Activated CD4-positive, alpha-beta T cell treated with anti-CD3 and anti-CD28 coated beads, Interleukin-2, amount 10 ng/mL, durations not matched to agents 24 days and 14 days (primary cell): ENCODE measurements at regions not wholly inside any gene's neighbourhood (a gene's known extent, or its start where the extent isn't known, plus 50 kb on each side); places are given as distances from the start of the nearest gene placed in this dataset.

Experiments used
- DNase-seq: peaks from one replicate; pipeline ENCODE4 v3.0.0; 2022
- H3K27ac Mint-ChIP-seq: one replicate; pipeline ENCODE4 v1.8.0; 2022; ENCODE audit warnings: mild to moderate bottlenecking, mixed read lengths
- H3K27me3 Mint-ChIP-seq: one replicate; pipeline ENCODE4 v1.8.0; 2022; ENCODE audit warnings: mixed read lengths
- H3K36me3 Mint-ChIP-seq: one replicate; pipeline ENCODE4 v1.8.0; 2022; ENCODE audit warnings: low read depth, mild to moderate bottlenecking, mixed read lengths
- H3K4me1 Mint-ChIP-seq: one replicate; pipeline ENCODE4 v1.8.0; 2021; ENCODE audit warnings: mixed read lengths
- H3K4me3 Mint-ChIP-seq: one replicate; pipeline ENCODE4 v1.8.0; 2022; ENCODE audit warnings: mild to moderate bottlenecking, moderate library complexity, mixed read lengths
- H3K9me3 Mint-ChIP-seq: one replicate; pipeline ENCODE4 v1.8.0; 2021; ENCODE audit warnings: mixed read lengths
- intact Hi-C: fragments of 100-400 bp; cut with micrococcal nuclease; formaldehyde crosslinking; loops from one replicate; pipeline ENCODE4 v1.15.1; 2023

DNA sequence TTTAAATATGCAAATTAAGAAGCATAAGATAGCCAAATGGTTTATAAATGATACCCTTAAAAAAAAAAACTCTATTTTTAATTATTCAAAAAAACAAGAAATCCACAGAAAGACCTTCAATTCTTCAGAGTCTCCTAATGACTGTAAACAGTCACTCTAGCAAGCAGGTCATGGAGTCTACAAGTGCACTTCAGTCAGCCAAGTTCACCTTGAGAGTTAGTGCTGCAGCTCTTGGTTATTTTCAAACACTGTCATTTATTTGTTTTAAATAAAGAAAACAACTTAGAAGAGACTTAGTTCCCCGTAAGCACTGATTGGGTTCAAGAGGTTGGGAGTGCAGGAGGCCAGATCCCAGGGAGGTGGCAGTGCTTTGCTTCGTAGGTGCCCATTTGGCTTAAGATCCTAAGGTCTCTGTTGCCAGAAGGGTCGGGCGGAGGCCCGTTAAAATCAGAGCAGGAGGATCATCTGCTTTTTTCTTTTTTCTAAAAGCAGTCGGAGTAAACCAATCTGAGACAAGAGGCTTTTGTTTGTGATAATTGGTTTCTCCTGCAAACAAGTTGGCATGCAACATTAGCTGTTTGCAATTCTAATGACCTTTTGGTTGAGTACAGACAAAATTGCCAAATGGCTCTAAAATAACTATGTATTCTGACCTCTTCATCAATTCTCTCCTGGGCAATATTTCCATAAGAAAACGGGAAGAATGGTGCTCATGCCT is 86.4 kb upstream of the ELMO1 start:
- Mint-ChIP-seq H3K27me3 (peaks cover 17% of the 10 kb centered on the region), H3K4me1 (no peaks in the 10 kb centered on the region)

DNA sequence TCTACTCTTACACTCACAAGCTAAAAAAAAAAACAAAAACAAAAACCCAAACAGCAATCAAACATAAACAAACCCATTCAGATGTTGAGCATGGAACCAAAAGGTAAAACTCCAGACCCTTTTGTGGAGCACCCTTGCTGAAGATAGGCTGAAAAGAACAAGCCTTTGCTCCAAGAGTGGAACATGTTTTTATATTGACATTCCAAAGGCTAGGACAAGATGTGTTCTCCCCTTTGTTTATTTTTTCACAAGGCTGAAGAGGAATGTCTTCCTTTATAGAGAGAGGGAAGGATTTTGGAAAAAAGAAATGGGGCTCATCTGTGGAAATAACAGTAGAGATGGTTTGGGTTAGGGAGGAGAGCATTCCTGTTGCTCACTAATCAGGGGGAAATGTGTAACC is 87.2 kb upstream of the ELMO1 start:
- intact Hi-C loops, result no loop called here
- Mint-ChIP-seq H3K4me3 (no peak overlapping the region), H3K27ac (no peak overlapping the region), H3K4me1 (no peaks in the 10 kb centered on the region), H3K27me3 (peaks cover 17% of the 10 kb centered on the region), H3K36me3 (no peaks in the 10 kb centered on the region), H3K9me3 (peaks cover 12% of the 10 kb centered on the region)
- no peak for DNase-seq

More for the DNA sequence above, 86.4 kb upstream of the ELMO1 start:
- intact Hi-C loops, result no loop called here
- Mint-ChIP-seq H3K36me3 (no peaks in the 10 kb centered on the region), H3K4me3 (no peak overlapping the region), H3K27ac (no peak overlapping the region), H3K9me3 (peaks cover 12% of the 10 kb centered on the region)
- no peak for DNase-seq

DNA sequence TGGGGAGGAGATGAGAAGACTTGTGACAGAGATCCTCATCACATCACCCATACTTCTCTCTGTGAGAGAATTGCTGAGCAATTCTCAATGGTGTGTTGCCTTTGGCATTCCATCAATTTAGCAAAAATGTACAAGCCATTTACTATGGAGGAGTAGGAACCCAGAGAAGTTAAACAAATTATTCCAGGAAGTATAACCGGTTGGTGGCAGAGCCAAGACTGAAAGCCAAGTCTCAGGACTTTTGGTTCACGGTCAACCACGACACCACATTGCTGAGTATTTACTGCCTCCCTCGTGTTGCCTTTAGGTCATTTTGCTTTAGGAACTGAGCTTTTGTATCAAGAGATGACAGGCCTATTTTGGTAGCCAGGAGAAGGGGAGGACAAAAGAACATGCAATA is 88.0 kb upstream of the ELMO1 start:
- H3K9me3 Mint-ChIP-seq, result peaks cover 12% of the 10 kb centered on the region
- H3K4me3 Mint-ChIP-seq, result no peak overlapping the region
- H3K27ac Mint-ChIP-seq, result no peak overlapping the region
- no peak for DNase-seq
- H3K27me3 Mint-ChIP-seq, result peaks cover 15% of the 10 kb centered on the region
- intact Hi-C loops, result no loop called here
- no peaks in the 10 kb centered on the region for H3K4me1 Mint-ChIP-seq
- H3K36me3 Mint-ChIP-seq, result no peaks in the 10 kb centered on the region

DNA sequence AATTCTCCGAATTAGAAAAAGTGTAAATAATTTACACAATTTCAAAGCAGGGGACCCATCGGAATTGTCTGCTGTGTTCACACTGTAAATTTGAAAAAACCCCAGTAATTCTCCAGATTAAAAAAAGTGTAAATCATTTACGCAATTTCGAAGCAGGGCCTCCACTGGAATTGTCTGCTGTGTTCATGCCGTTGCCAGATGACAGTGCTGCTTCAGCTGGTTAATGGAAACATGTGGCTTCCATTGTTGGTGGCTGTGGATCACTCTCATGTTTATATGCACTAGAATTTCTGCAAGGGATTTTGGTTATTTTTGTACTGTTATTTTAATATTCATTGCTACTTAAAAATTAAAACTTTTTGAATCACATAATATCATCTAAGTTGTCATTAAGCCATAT is 88.8 kb upstream of the ELMO1 start:
- Mint-ChIP-seq H3K4me3 (no peak overlapping the region), H3K9me3 (peaks cover 12% of the 10 kb centered on the region), H3K36me3 (no peaks in the 10 kb centered on the region), H3K27ac (no peak overlapping the region), H3K4me1 (no peaks in the 10 kb centered on the region), H3K27me3 (peaks cover 14% of the 10 kb centered on the region)
- DNase-seq, result no peak
- intact Hi-C loops, result no loop called here

DNA sequence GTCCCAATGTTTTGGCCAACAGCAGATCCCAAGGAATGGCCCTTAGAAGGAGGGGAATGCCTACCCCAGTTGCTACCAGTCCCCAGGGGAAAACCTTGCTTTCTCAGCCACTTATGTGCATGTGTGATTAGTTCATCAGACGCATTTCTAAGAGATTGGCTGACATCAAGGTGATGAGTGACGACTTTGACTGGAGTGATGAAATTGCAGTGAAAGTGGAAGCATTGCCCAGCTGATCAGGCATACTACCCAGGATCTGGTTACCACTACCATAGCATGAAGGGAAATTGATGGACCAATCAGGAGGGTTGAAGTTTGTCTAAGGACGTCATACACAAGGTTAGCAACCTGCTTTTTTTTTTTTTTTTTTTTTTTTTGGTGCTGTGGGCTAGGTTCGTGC is 90.3 kb upstream of the ELMO1 start:
- peaks cover 8% of the 10 kb centered on the region for H3K27me3 Mint-ChIP-seq
- peaks cover 7% of the 10 kb centered on the region for H3K9me3 Mint-ChIP-seq

DNA sequence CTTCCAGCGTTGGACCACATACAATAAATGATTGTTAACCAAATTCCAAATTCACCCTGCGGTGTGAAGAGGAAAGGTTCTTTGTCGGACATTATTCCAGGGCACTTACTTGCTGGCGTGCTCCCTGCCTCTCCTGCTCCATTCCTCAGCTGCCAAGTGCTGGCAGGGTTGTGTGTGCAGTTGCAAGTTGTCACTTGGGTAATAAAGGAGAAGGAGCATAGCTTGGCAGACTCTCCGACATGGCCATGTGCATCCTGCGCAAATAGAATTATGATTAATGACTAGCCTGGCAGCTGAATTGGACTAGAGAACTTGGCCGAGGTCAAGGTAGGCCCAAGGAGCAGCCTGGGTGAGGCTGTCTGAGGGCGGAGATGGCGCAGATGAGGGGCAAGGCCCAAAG is 92.3 kb upstream of the ELMO1 start:
- no peaks in the 10 kb centered on the region for H3K36me3 Mint-ChIP-seq
- DNase-seq, result no peak
- H3K27me3 Mint-ChIP-seq, result peaks cover 11% of the 10 kb centered on the region
- no peak overlapping the region for H3K27ac Mint-ChIP-seq
- intact Hi-C loops, result loop anchor here (10.0 kb wide), 1 partner anchor 294 kb away; no protein-coding TSS in a partner anchor
- no peaks in the 10 kb centered on the region for H3K4me1 Mint-ChIP-seq
- peaks cover under 1% of the 10 kb centered on the region for H3K9me3 Mint-ChIP-seq
- no peak overlapping the region for H3K4me3 Mint-ChIP-seq

More for the DNA sequence above, 90.3 kb upstream of the ELMO1 start:
- Mint-ChIP-seq H3K4me1 (no peaks in the 10 kb centered on the region), H3K27ac (no peak overlapping the region), H3K4me3 (no peak overlapping the region), H3K36me3 (no peaks in the 10 kb centered on the region)
- no peak for DNase-seq
- intact Hi-C loops, result no loop called here

DNA sequence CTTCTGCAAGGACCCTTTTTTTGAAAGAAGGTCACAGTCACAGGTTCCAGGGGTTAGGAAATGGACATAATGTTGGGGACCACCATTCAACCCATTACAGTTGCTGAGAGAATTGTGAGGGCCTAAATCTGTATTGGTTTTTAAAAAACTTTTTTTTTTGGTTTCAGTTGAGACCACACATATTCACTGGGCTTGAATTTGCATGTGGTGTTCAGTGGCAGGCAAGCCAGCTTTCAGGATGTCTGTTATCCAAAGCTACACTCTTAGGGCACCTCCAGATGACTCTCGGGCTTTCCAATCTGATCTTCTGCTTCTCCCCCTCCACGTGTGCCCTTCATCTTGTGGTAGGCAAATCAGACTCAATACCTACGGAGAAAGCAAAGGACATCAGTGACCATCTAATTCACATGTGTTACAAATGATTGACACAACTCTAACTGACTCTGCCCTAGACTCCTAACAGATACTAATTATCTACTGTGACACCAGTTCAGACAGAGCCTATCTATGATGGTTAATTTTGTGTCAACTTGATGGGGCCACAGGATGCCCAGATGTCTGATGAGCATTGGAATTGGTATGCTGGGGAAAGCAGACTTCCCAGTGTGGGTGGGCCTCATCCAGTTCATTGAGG is 93.3 kb upstream of the ELMO1 start:
- Mint-ChIP-seq H3K36me3 (no peaks in the 10 kb centered on the region), H3K27ac (no peak overlapping the region), H3K9me3 (no peaks in the 10 kb centered on the region), H3K4me1 (no peaks in the 10 kb centered on the region), H3K4me3 (no peak overlapping the region), H3K27me3 (peaks cover 9% of the 10 kb centered on the region)
- no peak for DNase-seq
- intact Hi-C loops, result loop anchor here (10.0 kb wide), 1 partner anchor 293 kb away; no protein-coding TSS in a partner anchor

DNA sequence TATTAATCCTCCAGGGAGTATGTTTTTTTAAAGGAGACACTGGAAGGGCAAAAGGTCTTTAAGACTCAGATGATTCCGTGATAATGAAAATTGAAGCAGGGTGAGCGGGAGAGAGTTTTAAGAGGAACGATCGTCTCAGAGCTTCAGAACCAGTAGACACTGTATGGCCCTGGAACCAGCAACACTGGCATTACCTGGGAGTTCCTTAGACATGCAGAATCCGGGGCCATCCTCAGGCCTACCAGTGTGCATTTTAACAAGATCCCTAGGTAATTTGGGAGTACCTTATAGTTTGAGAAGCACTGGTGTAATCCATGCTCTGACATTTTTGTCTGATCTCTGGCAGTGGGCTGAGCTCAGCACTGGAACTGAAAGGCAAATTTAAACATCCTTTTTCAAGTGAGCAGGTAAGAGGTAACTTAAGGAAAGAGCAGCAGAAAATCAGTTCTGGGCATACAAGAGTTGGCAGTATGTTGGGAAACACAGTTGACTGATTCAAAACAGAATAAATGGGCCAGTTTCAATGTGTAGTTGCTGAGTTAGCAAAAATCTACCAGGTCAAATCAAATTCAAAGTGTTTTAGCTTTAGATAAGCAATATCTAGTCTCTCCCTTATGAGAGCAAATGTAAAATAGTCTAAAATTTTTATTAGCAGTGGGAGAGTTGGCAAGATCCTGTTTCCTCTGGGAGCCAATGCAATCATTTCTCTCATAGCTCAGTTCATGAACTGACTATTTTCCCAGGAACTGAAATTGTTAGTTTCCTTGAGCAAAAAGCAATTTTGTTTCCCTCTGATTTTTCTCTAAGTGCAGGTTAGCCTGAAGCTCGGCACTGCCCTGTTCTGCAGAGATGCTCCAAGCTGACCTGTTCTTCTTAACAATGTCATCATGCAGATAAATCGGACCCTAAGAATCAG is 97.2 kb upstream of the ELMO1 start:
- intact Hi-C loops, result loop anchor here (10.0 kb wide), 1 partner anchor 289 kb away; no protein-coding TSS in a partner anchor
- no peaks in the 10 kb centered on the region for H3K36me3 Mint-ChIP-seq
- no peaks in the 10 kb centered on the region for H3K9me3 Mint-ChIP-seq
- H3K4me3 Mint-ChIP-seq, result no peak overlapping the region
- no peak overlapping the region for H3K27ac Mint-ChIP-seq
- peaks cover 16% of the 10 kb centered on the region for H3K27me3 Mint-ChIP-seq
- no peaks in the 10 kb centered on the region for H3K4me1 Mint-ChIP-seq
- no peak for DNase-seq

DNA sequence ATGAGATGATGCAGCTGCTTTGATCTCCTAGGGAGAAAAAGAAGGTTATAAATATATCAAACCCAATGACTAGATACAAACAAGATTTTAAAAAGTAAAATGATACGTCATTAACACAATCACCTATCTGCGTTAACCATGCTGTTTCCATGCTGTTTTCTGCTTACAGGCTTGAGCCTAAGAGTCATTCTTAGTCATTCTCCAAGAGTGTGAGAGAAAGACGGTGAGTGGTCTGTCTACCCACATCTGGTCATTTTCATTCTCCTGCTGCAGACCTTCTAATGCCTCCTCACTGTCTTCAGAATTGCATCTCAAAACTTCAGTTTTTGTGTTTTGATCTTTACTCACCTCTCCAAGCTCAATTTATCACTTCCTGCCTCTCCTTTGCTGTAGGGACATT is 98.0 kb upstream of the ELMO1 start:
- Mint-ChIP-seq H3K27me3 (peaks cover 17% of the 10 kb centered on the region), H3K9me3 (no peaks in the 10 kb centered on the region), H3K4me1 (no peaks in the 10 kb centered on the region), H3K4me3 (no peak overlapping the region), H3K27ac (no peak overlapping the region), H3K36me3 (no peaks in the 10 kb centered on the region)
- intact Hi-C loops, result loop anchor here (10.0 kb wide), 1 partner anchor 288 kb away; no protein-coding TSS in a partner anchor
- no peak for DNase-seq

DNA sequence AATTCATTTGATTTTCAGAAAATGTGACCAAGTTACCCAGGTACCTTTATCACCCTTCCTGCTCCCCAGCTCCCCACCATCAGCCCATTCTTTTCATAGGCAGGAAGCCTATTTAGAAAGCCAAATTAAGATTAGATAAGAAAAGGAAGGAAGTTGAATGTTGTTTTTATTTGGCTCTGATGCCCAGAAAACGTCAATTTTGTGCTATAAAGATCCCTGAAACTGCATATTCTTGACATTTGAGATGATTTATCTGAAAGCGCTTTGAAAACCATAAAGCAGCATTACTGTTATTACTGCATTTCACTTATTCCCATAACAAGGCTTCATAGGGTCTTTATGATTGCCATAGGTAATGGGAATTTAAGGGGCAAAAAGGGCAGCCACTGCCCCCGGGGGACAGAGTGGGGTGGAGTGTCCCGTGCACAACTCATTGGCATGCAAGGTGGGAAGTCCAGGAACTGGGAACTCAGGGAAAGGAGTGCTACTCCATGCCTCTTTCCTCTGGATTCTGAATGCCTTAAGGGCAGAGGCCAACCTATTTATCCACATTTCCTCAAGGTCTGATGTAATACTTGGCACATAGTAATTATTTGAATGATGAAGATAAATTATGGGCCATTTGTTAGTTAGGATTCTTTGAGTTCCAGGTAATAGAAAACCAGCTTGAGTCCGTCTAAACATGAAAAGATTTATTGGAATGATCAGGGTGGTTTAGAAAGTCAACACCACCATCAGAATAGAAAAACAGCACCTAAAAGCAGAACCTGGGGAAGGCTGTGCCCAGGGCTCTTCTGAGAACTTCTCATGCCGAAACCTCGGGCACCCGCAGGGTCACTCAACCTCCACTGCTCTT is 100.6 kb upstream of the ELMO1 start:
- Mint-ChIP-seq H3K4me3 (no peak overlapping the region), H3K9me3 (no peaks in the 10 kb centered on the region), H3K27me3 (peaks cover 22% of the 10 kb centered on the region), H3K27ac (no peak overlapping the region), H3K36me3 (no peaks in the 10 kb centered on the region), H3K4me1 (no peaks in the 10 kb centered on the region)
- no peak for DNase-seq
- intact Hi-C loops, result loop anchor here (10.0 kb wide), 1 partner anchor 285 kb away; no protein-coding TSS in a partner anchor

DNA sequence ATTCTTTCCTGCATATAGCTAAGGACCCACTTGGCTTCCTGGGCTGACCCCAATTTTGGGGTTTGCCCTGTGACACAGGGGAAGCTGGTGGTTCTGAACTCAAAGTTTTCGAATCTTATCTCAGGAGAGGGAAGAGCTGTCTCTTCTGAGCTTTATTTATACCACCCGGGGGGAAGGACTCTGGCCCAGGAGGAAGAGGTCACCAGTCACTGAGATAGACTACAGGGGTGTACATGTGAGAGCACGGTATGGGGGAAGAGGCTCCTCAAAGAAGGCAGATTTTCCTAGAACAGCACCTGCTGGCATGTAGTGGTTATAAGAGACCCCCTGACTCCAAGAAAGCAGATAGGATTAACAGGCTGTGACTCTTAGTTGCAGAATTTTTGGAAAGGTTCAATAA is 101.8 kb upstream of the ELMO1 start:
- no peaks in the 10 kb centered on the region for H3K4me1 Mint-ChIP-seq
- intact Hi-C loops, result no loop called here
- H3K27me3 Mint-ChIP-seq, result peaks cover 18% of the 10 kb centered on the region
- H3K4me3 Mint-ChIP-seq, result no peak overlapping the region
- H3K9me3 Mint-ChIP-seq, result no peaks in the 10 kb centered on the region
- no peaks in the 10 kb centered on the region for H3K36me3 Mint-ChIP-seq
- DNase-seq, result no peak
- H3K27ac Mint-ChIP-seq, result no peak overlapping the region

DNA sequence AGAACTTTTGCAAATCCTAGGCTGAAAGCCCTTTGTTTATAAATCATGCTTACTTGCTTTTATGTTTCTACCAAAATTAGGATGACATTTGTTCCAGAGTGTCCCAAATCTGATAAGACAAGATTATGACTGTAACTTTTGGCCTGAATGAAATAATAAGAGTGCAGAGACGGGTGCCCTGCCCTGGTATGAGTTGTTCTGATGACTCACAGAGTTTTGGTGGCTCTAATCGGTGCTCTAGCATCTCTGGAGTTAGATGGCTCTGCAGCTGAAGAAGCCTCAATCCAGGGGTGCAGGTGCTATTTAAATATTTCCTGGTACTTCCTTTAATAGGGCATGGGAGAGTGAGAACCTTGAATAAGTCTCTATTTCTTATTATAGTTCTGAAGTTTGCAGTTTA is 102.2 kb upstream of the ELMO1 start:
- Mint-ChIP-seq H3K36me3 (no peaks in the 10 kb centered on the region), H3K4me1 (no peaks in the 10 kb centered on the region), H3K9me3 (no peaks in the 10 kb centered on the region), H3K27ac (no peak overlapping the region), H3K27me3 (peaks cover 17% of the 10 kb centered on the region), H3K4me3 (no peak overlapping the region)
- DNase-seq, result no peak
- intact Hi-C loops, result no loop called here

DNA sequence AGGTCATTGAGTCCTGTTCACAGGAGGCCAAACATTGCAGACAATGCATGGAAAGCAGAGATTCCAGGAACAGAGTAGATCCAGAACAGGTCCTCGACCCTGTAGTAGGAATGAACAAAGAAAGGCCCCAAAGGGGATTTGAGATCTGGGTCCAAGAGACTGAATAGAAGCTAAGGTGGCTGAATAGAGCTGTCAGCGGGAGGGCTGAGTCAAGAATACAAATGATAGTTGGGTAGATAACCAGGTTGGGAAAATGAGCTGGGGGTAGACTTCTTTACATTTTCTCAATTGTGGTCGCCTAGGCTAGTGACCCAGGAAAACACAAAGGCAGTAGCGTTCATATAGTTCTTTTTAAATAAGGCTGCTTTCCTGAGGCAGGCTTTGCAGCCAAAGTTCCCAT is 103.4 kb upstream of the ELMO1 start:
- Mint-ChIP-seq H3K27me3 (peaks cover 15% of the 10 kb centered on the region), H3K9me3 (no peaks in the 10 kb centered on the region), H3K27ac (no peak overlapping the region), H3K4me1 (no peaks in the 10 kb centered on the region), H3K36me3 (no peaks in the 10 kb centered on the region), H3K4me3 (no peak overlapping the region)
- no peak for DNase-seq
- intact Hi-C loops, result no loop called here
